Prostate gland (tissue), 2 donors: ENCODE measurements at regions not wholly inside any gene's neighbourhood (a gene's known extent, or its start where the extent isn't known, plus 50 kb on each side); places are given as distances from the start of the nearest gene placed in this dataset.

Experiments used
- DNase-seq: peaks from one replicate; pipeline ENCODE4 v3.0.0-alpha.2; 2019; ENCODE audit warnings: low spot score
- H3K27ac ChIP-seq, 2 donors: fragments of 200-600 bp; sonication (generic); 2 replicates each; pipeline ENCODE4 v1.5.1; 2017 to 2019
- H3K27me3 ChIP-seq: fragments of 200-600 bp; sonication (generic); replicated peaks from 2 replicates; pipeline ENCODE4 v1.5.1; 2019; ENCODE audit not compliant: insufficient read depth
- H3K36me3 ChIP-seq, 2 donors: fragments of 200-600 bp; sonication (generic); 1 replicate in 1 of 2; 2 replicates in 1 of 2; pipeline versions ENCODE4 v1.5.1 to v1.8.1; 2017 to 2019
- H3K4me1 ChIP-seq: fragments of 200-600 bp; sonication (generic); replicated peaks from 2 replicates; pipeline ENCODE4 v1.5.1; 2019
- H3K4me3 ChIP-seq, 2 donors: fragments of 200-600 bp; sonication (generic); 2 replicates each; pipeline ENCODE4 v1.5.1; 2017 to 2019
- H3K9me3 ChIP-seq: fragments of 200-600 bp; sonication (generic); 2 replicates; pipeline ENCODE4 v1.5.1; 2017
- CTCF ChIP-seq, 4 experiments: fragments of 200-600 bp in 2 of 4; fragments of 450-650 bp in 2 of 4; sonication (generic) in 2 of 4; IDR thresholded peaks; 1 replicate in 3 of 4; 2 replicates in 1 of 4; pipeline ENCODE4 v1.5.1; 2016 to 2019; ENCODE audit warnings: antibody characterized with exemption in 4 of 4, mild to moderate bottlenecking in 2 of 4, moderate library complexity in 2 of 4
- POLR2A ChIP-seq: fragments of 450-650 bp; IDR thresholded peaks from one replicate; pipeline ENCODE4 v1.6.1; 2016; ENCODE audit warnings: antibody characterized with exemption, mild to moderate bottlenecking
- POLR2AphosphoS5 ChIP-seq: sonication (generic); formaldehyde crosslinking; IDR thresholded peaks from one replicate; pipeline ENCODE4 v1.6.1; 2017; ENCODE audit warnings: antibody characterized with exemption
- WGBS: methylation state at CpG from one replicate; pipeline ENCODE4 v1.1.5; 2018; 5-methylcytosine and 5-hydroxymethylcytosine counted together
- intact Hi-C: fragments of 100-400 bp; cut with DNase I; formaldehyde crosslinking; loops from one replicate; pipeline ENCODE4 v1.14.2; 2022

GRCh38 chr21:32940079-32941014 is 85.4 kb upstream of the OLIG2 start:
- DNase-seq = peak; percentile 53
- H3K4me3 ChIP-seq = no peak overlapping the region
- H3K9me3 ChIP-seq = no peaks in the 10 kb centered on the region
- H3K27ac ChIP-seq = no peak overlapping the region
- no peaks in the 10 kb centered on the region for H3K4me1 ChIP-seq
- H3K36me3 ChIP-seq = no peaks in the 10 kb centered on the region
- 47% methylated on average over 23 of the region's 23 CpGs for WGBS
- peaks cover 3% of the 10 kb centered on the region for H3K27me3 ChIP-seq
- intact Hi-C loops = loop anchor here (10.0 kb wide), 2 partner anchors 184 to 254 kb away; no protein-coding TSS in a partner anchor
- TF ChIP-seq POLR2AphosphoS5 (no peak), CTCF (IDR thresholded peaks at IDR 0.05) (peak; percentile 49 to 72 (median 68))

GRCh38 chr21:32941263-32941662 is 84.5 kb upstream of the OLIG2 start:
- Histone ChIP-seq H3K4me3 (no peak overlapping the region), H3K36me3 (no peaks in the 10 kb centered on the region), H3K4me1 (no peaks in the 10 kb centered on the region), H3K9me3 (no peaks in the 10 kb centered on the region), H3K27ac (no peak overlapping the region), H3K27me3 (peaks cover 3% of the 10 kb centered on the region)
- 72% methylated on average over 2 of the region's 2 CpGs for WGBS
- intact Hi-C loops = loop anchor here (10.0 kb wide), 2 partner anchors 184 to 254 kb away; no protein-coding TSS in a partner anchor
- TF ChIP-seq POLR2AphosphoS5 (no peak), CTCF (IDR thresholded peaks at IDR 0.05) (no peak), POLR2A (no peak)
- no peak for DNase-seq

- no peak overlapping the region for H3K27ac ChIP-seq
- DNase-seq = no peak
- no peaks in the 10 kb centered on the region for H3K4me1 ChIP-seq
- WGBS = 75% methylated on average over 2 of the region's 2 CpGs
- H3K4me3 ChIP-seq = no peak overlapping the region
- intact Hi-C loops = loop anchor here (10.0 kb wide), 2 partner anchors 178 to 248 kb away; no protein-coding TSS in a partner anchor
- H3K27me3 ChIP-seq = peaks cover 3% of the 10 kb centered on the region
- TF ChIP-seq POLR2A = no peak
- TF ChIP-seq CTCF (IDR thresholded peaks at IDR 0.05) = no peak
- no peak for TF ChIP-seq POLR2AphosphoS5
- H3K36me3 ChIP-seq = no peaks in the 10 kb centered on the region
- no peaks in the 10 kb centered on the region for H3K9me3 ChIP-seq
Observed at GRCh38 chr21:32946654-32947053, 79.1 kb upstream of the OLIG2 start.

- H3K27ac ChIP-seq = no peak overlapping the region
- no peaks in the 10 kb centered on the region for H3K36me3 ChIP-seq
- no peaks in the 10 kb centered on the region for H3K9me3 ChIP-seq
- H3K4me3 ChIP-seq = no peak overlapping the region
- peaks cover 3% of the 10 kb centered on the region for H3K27me3 ChIP-seq
- TF ChIP-seq POLR2AphosphoS5 (no peak), POLR2A (no peak), CTCF (IDR thresholded peaks at IDR 0.05) (no peak)
- no peaks in the 10 kb centered on the region for H3K4me1 ChIP-seq
- intact Hi-C loops = loop anchor here (10.0 kb wide), 2 partner anchors 177 to 247 kb away; no protein-coding TSS in a partner anchor
- no peak for DNase-seq
- 97% methylated on average over 1 of the region's 1 CpG for WGBS
Observed at GRCh38 chr21:32947736-32948135, 78.0 kb upstream of the OLIG2 start.
